Ovary (tissue), 7 donors: ENCODE measurements at regions not wholly inside any gene's neighbourhood (a gene's known extent, or its start where the extent isn't known, plus 50 kb on each side); places are given as distances from the start of the nearest gene placed in this dataset.
"Not testable (repeated sequence)": the region's sequence is repeated elsewhere in the genome, so short reads cannot be mapped to it uniquely, and the experiment has no call there.

Source experiments
- DNase-seq, 5 donors: peaks; one replicate each; pipeline ENCODE4 v3.0.0-alpha.2; 2019 to 2020
- H3K27ac ChIP-seq, 2 donors: fragments of 200-600 bp; one replicate each; pipeline versions ENCODE4 v1.5.1 to v1.8.0; 2019 to 2022
- H3K27me3 ChIP-seq: fragments of 200-600 bp; one replicate; pipeline ENCODE4 v1.8.0; 2022
- H3K36me3 ChIP-seq: fragments of 200-600 bp; sonication (generic); one replicate; pipeline ENCODE4 v1.5.1; 2019
- H3K4me1 ChIP-seq: one replicate; pipeline ENCODE4 v1.8.1; 2013; ENCODE audit warnings: mild to moderate bottlenecking, moderate library complexity; ENCODE audit not compliant: insufficient read depth
- H3K4me3 ChIP-seq: fragments of 200-600 bp; sonication (generic); one replicate; pipeline ENCODE4 v1.5.1; 2017
- H3K9me3 ChIP-seq, 2 donors: fragments of 200-600 bp in 1 of 2; sonication (generic) in 1 of 2; one replicate each; pipeline versions ENCODE4 v1.5.1 to v1.8.1; 2013 to 2019; ENCODE audit warnings: mild to moderate bottlenecking in 1 of 2, moderate library complexity in 1 of 2
- CTCF ChIP-seq, 3 donors: fragments of 450-650 bp in 2 of 3; fragments of 200-600 bp in 1 of 3; IDR thresholded peaks; one replicate each; pipeline versions ENCODE4 v1.5.1 to v1.8.0; 2016 to 2022; ENCODE audit warnings: antibody characterized with exemption in 3 of 3, mild to moderate bottlenecking in 1 of 3
- EP300 ChIP-seq: sonication (generic); formaldehyde crosslinking; IDR thresholded peaks from one replicate; pipeline ENCODE4 v1.6.1; 2017; ENCODE audit warnings: antibody characterized with exemption
- POLR2A ChIP-seq: fragments of 450-650 bp; IDR thresholded peaks from one replicate; pipeline ENCODE4 v1.6.1; 2017; ENCODE audit warnings: antibody characterized with exemption, mild to moderate bottlenecking, moderate library complexity
- whole genome bisulfite sequencing, 3 donors: extraction: QIAGEN DNeasy Blood & Tissue Kit in 1 of 3; methylation state at CpG; one replicate each; pipeline versions ENCODE4 v1.1.5 to v1.1.7; 2013 to 2017; 5-methylcytosine and 5-hydroxymethylcytosine counted together
- intact Hi-C, 4 donors: fragments of 100-400 bp; cut with DNase I; formaldehyde crosslinking; loops; one replicate each; pipeline versions ENCODE4 v1.11.0 to v1.15.1; 2022 to 2023
- donor health status: DM: no; HTN: no; CAD: no; lungs with moderate emphysema.
- donor health status: DM: no; HTN: no; CAD: no.
- donor health status: Bipolar disorder and iron deficiency.
- donor health status: DM: no; HTN: no; CAD: no.
- donor health status: DM: yes; HTN: yes; CAD: no.

- TF ChIP-seq POLR2A (no peak), EP300 (no peak), CTCF (IDR thresholded peaks at IDR 0.05) (no peak)
- H3K27ac ChIP-seq = no peak overlapping the region
- no peaks in the 10 kb centered on the region for H3K9me3 ChIP-seq
- WGBS, 3 donors = 69 to 81% (median 70%) methylated on average over 4 of the region's 4 CpGs
- H3K4me3 ChIP-seq = no peak overlapping the region
- no peaks in the 10 kb centered on the region for H3K4me1 ChIP-seq
- H3K27me3 ChIP-seq = no peaks in the 10 kb centered on the region
- no peaks in the 10 kb centered on the region for H3K36me3 ChIP-seq
- no peak for DNase-seq
- intact Hi-C loops = no loop called here
These were observed 92.6 kb downstream of the DHRS2 start for GRCh38 chr14:23728791-23729190.

- H3K4me3 ChIP-seq = no peak overlapping the region
- no peak for DNase-seq
- no peaks in the 10 kb centered on the region for H3K27me3 ChIP-seq
- intact Hi-C loops = no loop called here
- H3K4me1 ChIP-seq = no peaks in the 10 kb centered on the region
- no peak for TF ChIP-seq POLR2A
- no peak for TF ChIP-seq EP300
- no peak for TF ChIP-seq CTCF (IDR thresholded peaks at IDR 0.05)
- 91 to 94% (median 93%) methylated on average over 8 of the region's 8 CpGs for WGBS, 3 donors
- no peaks in the 10 kb centered on the region for H3K9me3 ChIP-seq
- H3K36me3 ChIP-seq = no peaks in the 10 kb centered on the region
- H3K27ac ChIP-seq = no peak overlapping the region
These were observed 93.7 kb downstream of the DHRS2 start for GRCh38 chr14:23729720-23730387.

- H3K9me3 ChIP-seq = no peaks in the 10 kb centered on the region
- no peak for DNase-seq
- no peak overlapping the region for H3K27ac ChIP-seq
- intact Hi-C loops = no loop called here
- H3K4me1 ChIP-seq = no peaks in the 10 kb centered on the region
- no peak overlapping the region for H3K4me3 ChIP-seq
- no peaks in the 10 kb centered on the region for H3K27me3 ChIP-seq
- H3K36me3 ChIP-seq = no peaks in the 10 kb centered on the region
- no peak for TF ChIP-seq CTCF (IDR thresholded peaks at IDR 0.05)
- TF ChIP-seq EP300 = no peak
- no peak for TF ChIP-seq POLR2A
These were observed 99.2 kb downstream of the DHRS2 start for GRCh38 chr14:23735394-23735793.

GRCh38 chr14:23744368-23744767, 108.2 kb downstream of the DHRS2 start:
- H3K27ac ChIP-seq, H3K4me1 ChIP-seq, H3K4me3 ChIP-seq, intact Hi-C loops, H3K27me3 ChIP-seq, H3K36me3 ChIP-seq, H3K9me3 ChIP-seq, DNase-seq: not testable (repeated sequence)
- WGBS, 3 donors = 68 to 76% (median 72%) methylated on average over 6 of the region's 6 CpGs

GRCh38 chr14:23750357-23750756, 114.2 kb downstream of the DHRS2 start:
- Histone ChIP-seq H3K4me3 (no peak overlapping the region), H3K4me1 (no peaks in the 10 kb centered on the region), H3K9me3 (no peaks in the 10 kb centered on the region), H3K27me3 (no peaks in the 10 kb centered on the region), H3K27ac (no peak overlapping the region), H3K36me3 (no peaks in the 10 kb centered on the region)
- DNase-seq = no peak
- TF ChIP-seq CTCF (IDR thresholded peaks at IDR 0.05) (no peak), EP300 (no peak), POLR2A (no peak)
- WGBS, 3 donors = 77 to 86% (median 85%) methylated on average over 4 of the region's 4 CpGs
- intact Hi-C loops = no loop called here
